WI38 (cell line): ENCODE measurements at regions not wholly inside any gene's neighbourhood (a gene's known extent, or its start where the extent isn't known, plus 50 kb on each side); places are given as distances from the start of the nearest gene placed in this dataset.

ENCODE experiments used
- H3K4me3 ChIP-seq: 2 replicates; pipeline ENCODE4 v1.5.1; 2011; ENCODE audit warnings: low read depth, mild to moderate bottlenecking, control low read depth, low read length
- CTCF ChIP-seq: IDR thresholded peaks from 2 replicates; pipeline ENCODE4 v1.5.1; 2012; ENCODE audit warnings: low read depth, mild to moderate bottlenecking, control low read depth, low read length

GRCh38 chrX:17298564-17298963, 76.4 kb upstream of the NHS start:
- TF ChIP-seq CTCF = no peak

GRCh38 chrX:17299206-17299605, 75.8 kb upstream of the NHS start:
- no peak for TF ChIP-seq CTCF
- no peak overlapping the region for H3K4me3 ChIP-seq

More at GRCh38 chrX:17298564-17298963, 76.4 kb upstream of the NHS start:
- H3K4me3 ChIP-seq = no peak overlapping the region

GRCh38 chrX:17323397-17323796, 51.6 kb upstream of the NHS start:
- H3K4me3 ChIP-seq = no peak overlapping the region

More at GRCh38 chrX:17323397-17323796, 51.6 kb upstream of the NHS start:
- TF ChIP-seq CTCF = no peak
